ENCODE measurements at regions not wholly inside any gene's neighbourhood (a gene's known extent, or its start where the extent isn't known, plus 50 kb on each side); places are given as distances from the start of the nearest gene placed in this dataset.

DNA sequence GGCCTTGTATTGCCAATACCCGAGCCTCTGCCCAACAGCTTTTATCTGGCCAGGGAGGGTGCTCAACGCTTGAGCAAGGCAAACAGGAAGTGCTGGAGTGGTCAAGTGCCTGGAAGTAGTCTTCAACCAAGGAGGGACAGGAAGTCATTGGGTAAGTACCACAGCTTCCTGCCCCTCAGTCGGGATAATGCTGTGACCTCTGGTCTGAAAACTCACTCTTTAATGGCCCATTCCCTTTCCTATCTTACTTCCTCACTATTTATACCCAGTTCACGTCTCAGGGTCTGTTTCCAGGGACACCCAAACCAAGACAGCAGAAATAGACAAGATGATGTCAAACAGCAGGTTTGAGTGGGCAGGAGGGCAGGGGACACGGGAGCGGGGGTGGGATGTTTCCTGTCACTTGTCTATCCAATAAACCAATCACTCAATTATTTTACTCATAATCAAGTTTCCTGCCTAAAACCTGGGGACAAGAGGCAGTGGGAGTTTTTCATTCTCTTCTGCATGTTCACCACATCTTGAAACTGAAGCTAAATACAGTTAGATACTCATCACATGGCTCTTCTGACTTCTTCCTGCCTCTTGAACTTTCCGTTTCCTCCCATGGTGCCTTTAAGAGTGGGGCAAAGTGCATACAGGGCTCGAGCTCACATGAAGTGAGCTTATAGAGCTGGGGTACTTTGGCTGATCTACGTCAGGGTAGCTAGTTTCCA, 68.9 kb upstream of the CAB39 start:
- no peak overlapping the region for H3K27ac ChIP-seq (ENCODE audit: extremely low read depth, low read depth, low read length)
- TF ChIP-seq ZNF544 (tag by site-specific recombination; IDR thresholded peaks at IDR 0.05) (no peak), ZBTB7A (tag by site-specific recombination; IDR thresholded peaks at IDR 0.05; ENCODE audit: low read depth) (no peak), ZNF561 (tag by site-specific recombination; IDR thresholded peaks at IDR 0.05; ENCODE audit: borderline replicate concordance) (no peak), ZNF600 (tag by site-specific recombination; IDR thresholded peaks at IDR 0.05) (no peak), ZNF48 (tag by site-specific recombination; IDR thresholded peaks at IDR 0.05) (no peak), ZNF132 (tag by site-specific recombination; IDR thresholded peaks at IDR 0.05; ENCODE audit: borderline replicate concordance) (no peak), ZFP3 (tag by site-specific recombination; IDR thresholded peaks at IDR 0.05; ENCODE audit: low read depth) (no peak), KLF8 (tag by site-specific recombination; IDR thresholded peaks at IDR 0.05) (no peak), ZNF426 (tag by site-specific recombination; IDR thresholded peaks at IDR 0.05) (no peak), ZNF214 (tag by site-specific recombination; IDR thresholded peaks at IDR 0.05; ENCODE audit: borderline replicate concordance) (no peak), ZNF292 (tag by site-specific recombination; IDR thresholded peaks at IDR 0.05; ENCODE audit: borderline replicate concordance, low read depth) (no peak)
- H3K4me1 ChIP-seq (ENCODE audit: control insufficient read depth, insufficient read depth, low read length): 0 out of 2 replicates have a peak, but pooled peaks cover 2% of the 10 kb centered on the region
- H3K9me3 ChIP-seq (ENCODE audit: control insufficient read depth, insufficient read depth, low read depth, low read length): no peaks in the 10 kb centered on the region
- no peak overlapping the region for H3K4me3 ChIP-seq (ENCODE audit: low read depth, low read length)
- POLR2A ChIA-PET: interaction anchor here (0.6 kb wide), 1 partner anchor 41 kb away, joined by 3 read pairs; no protein-coding TSS in a partner anchor
- CTCF ChIA-PET: interaction anchor here (0.7 to 1.4 kb wide), 2 partner anchors 155 to 644 kb away, joined by 3 to 4 read pairs; no protein-coding TSS in a partner anchor
- no peaks in the 10 kb centered on the region for H3K36me3 ChIP-seq (ENCODE audit: control insufficient read depth in 2 of 2, insufficient read depth in 1 of 2, low read length in 2 of 2)

DNA sequence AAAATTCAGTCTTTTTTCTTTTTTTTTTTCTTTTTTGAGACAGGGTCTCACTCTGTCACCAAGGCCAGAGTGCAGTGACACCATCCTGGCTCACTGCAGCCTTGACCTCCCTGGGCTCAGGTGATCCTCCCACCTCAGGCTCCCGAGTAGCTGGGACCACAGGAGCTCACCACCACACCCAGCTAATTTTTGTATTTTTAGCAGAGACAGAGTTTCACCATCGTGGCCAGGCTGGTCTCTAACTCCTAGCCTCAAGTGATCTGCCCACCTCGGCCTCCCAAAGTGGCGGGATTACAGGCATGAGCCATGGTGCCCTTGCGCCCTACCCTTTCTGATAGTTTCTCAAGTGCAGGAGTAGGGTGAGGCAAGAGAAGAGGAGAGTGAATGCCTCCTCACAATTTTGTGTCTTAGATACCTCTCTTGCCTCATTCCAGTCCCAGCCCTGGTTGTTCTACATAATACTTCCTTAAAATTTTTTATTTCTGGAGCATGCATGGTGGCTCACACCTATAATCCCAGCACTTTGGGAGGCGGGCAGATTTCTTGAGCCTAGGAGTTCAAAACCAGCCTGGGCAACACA, 68.2 kb upstream of the CAB39 start:
- ChIA-PET POLR2A (no interaction called here), CTCF (interaction anchor here (0.7 kb wide), 2 partner anchors 167 to 645 kb away, joined by 3 read pairs; no protein-coding TSS in a partner anchor)
- TF ChIP-seq ZNF645 (tag by site-specific recombination; IDR thresholded peaks at IDR 0.05) (no peak), ZNF10 (tag by site-specific recombination; IDR thresholded peaks at IDR 0.05) (no peak), ZNF157 (tag by site-specific recombination; IDR thresholded peaks at IDR 0.05) (no peak)
- TF ChIP-seq, protein P1, sequence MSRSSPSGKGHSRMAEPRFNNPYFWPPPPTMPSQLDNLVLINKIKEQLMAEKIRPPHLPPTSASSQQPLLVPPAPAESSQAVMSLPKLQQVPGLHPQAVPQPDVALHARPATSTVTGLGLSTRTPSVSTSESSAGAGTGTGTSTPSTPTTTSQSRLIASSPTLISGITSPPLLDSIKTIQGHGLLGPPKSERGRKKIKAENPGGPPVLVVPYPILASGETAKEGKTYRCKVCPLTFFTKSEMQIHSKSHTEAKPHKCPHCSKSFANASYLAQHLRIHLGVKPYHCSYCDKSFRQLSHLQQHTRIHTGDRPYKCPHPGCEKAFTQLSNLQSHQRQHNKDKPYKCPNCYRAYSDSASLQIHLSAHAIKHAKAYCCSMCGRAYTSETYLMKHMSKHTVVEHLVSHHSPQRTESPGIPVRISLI (tag by site-specific recombination; IDR thresholded peaks at IDR 0.05): no peak
- Histone ChIP-seq H3K9me3 (ENCODE audit: control insufficient read depth, insufficient read depth, low read depth, low read length) (no peaks in the 10 kb centered on the region), H3K4me1 (ENCODE audit: control insufficient read depth, insufficient read depth, low read length) (0 out of 2 replicates have a peak, but pooled peaks cover 2% of the 10 kb centered on the region), H3K36me3 (ENCODE audit: control insufficient read depth in 2 of 2, insufficient read depth in 1 of 2, low read length in 2 of 2) (no peaks in the 10 kb centered on the region), H3K27ac (ENCODE audit: extremely low read depth, low read depth, low read length) (no peak overlapping the region), H3K4me3 (ENCODE audit: low read depth, low read length) (no peak overlapping the region)

- POLR2A ChIA-PET: interaction anchor here (0.6 to 0.8 kb wide), 2 partner anchors 66 to 142 kb away, joined by 3 to 4 read pairs; no protein-coding TSS in a partner anchor
- CTCF ChIA-PET: interaction anchor here (0.6 to 1.2 kb wide), 3 partner anchors 36 to 176 kb away, joined by 3 to 6 read pairs (median 4); no protein-coding TSS in a partner anchor
- H3K36me3 ChIP-seq (ENCODE audit: control insufficient read depth in 2 of 2, insufficient read depth in 1 of 2, low read length in 2 of 2): no peaks in the 10 kb centered on the region
- no peaks in the 10 kb centered on the region for H3K9me3 ChIP-seq (ENCODE audit: control insufficient read depth, insufficient read depth, low read depth, low read length)
- TF ChIP-seq ZNF501 (tag by site-specific recombination; IDR thresholded peaks at IDR 0.05): no peak
- no peak for TF ChIP-seq ZNF324 (tag by site-specific recombination; IDR thresholded peaks at IDR 0.05)
- no peak overlapping the region for H3K27ac ChIP-seq (ENCODE audit: extremely low read depth, low read depth, low read length)
- H3K4me1 ChIP-seq (ENCODE audit: control insufficient read depth, insufficient read depth, low read length): no peaks in the 10 kb centered on the region; the same call in 1 of the 2 replicates
- no peak overlapping the region for H3K4me3 ChIP-seq (ENCODE audit: low read depth, low read length)
Measured at GRCh38 chr2:230648356-230648755, 64.3 kb upstream of the CAB39 start.

All from HEK293 (cell line).